ENCODE measurements at regions not wholly inside any gene's neighbourhood (a gene's known extent, or its start where the extent isn't known, plus 50 kb on each side); places are given as distances from the start of the nearest gene placed in this dataset.

GRCh38 chr2:144693179-144693578, 173.3 kb upstream of the ZEB2 start:
- no peak overlapping the region for H3K27ac Mint-ChIP-seq (ENCODE audit: low read depth, unreplicated experiment)
- intact Hi-C loops (cut with micrococcal nuclease): no loop called here
- H3K4me3 Mint-ChIP-seq (ENCODE audit: unreplicated experiment): no peak overlapping the region
- ChIA-PET POLR2A (interaction anchor here (1.0 kb wide), 2 partner anchors 38 to 68 kb away, joined by 3 to 5 read pairs; no protein-coding TSS in a partner anchor), CTCF (no interaction called here)
- DNase-seq (ENCODE audit: unreplicated experiment): no peak
- no peak for TF ChIP-seq CTCF (IDR thresholded peaks at IDR 0.05; ENCODE audit: unreplicated experiment)
- H3K9me3 Mint-ChIP-seq (ENCODE audit: unreplicated experiment): no peaks in the 10 kb centered on the region
- no peaks in the 10 kb centered on the region for H3K27me3 Mint-ChIP-seq (ENCODE audit: insufficient read depth, unreplicated experiment)
- BruUV-seq (replicated peaks): no TSS peak
- H3K36me3 Mint-ChIP-seq (ENCODE audit: insufficient read depth, unreplicated experiment): peaks cover 5% of the 10 kb centered on the region
- H3K4me1 Mint-ChIP-seq (ENCODE audit: insufficient read depth, unreplicated experiment): peaks cover 12% of the 10 kb centered on the region

- POLR2A ChIA-PET: no interaction called here
- H3K9me3 Mint-ChIP-seq (ENCODE audit: unreplicated experiment): no peaks in the 10 kb centered on the region
- BruUV-seq (replicated peaks): no TSS peak
- no peak overlapping the region for H3K27ac Mint-ChIP-seq (ENCODE audit: low read depth, unreplicated experiment)
- peaks cover 12% of the 10 kb centered on the region for H3K4me1 Mint-ChIP-seq (ENCODE audit: insufficient read depth, unreplicated experiment)
- H3K4me3 Mint-ChIP-seq (ENCODE audit: unreplicated experiment): no peak overlapping the region
- H3K36me3 Mint-ChIP-seq (ENCODE audit: insufficient read depth, unreplicated experiment): peaks cover 4% of the 10 kb centered on the region
- CTCF ChIA-PET: no interaction called here
- intact Hi-C loops (cut with micrococcal nuclease): no loop called here
- DNase-seq (ENCODE audit: unreplicated experiment): no peak
- H3K27me3 Mint-ChIP-seq (ENCODE audit: insufficient read depth, unreplicated experiment): no peaks in the 10 kb centered on the region
- TF ChIP-seq CTCF (IDR thresholded peaks at IDR 0.05; ENCODE audit: unreplicated experiment): no peak
These were observed 172.7 kb upstream of the ZEB2 start for GRCh38 chr2:144692661-144693060.

- Mint-ChIP-seq H3K36me3 (ENCODE audit: insufficient read depth, unreplicated experiment) (no peaks in the 10 kb centered on the region), H3K27me3 (ENCODE audit: insufficient read depth, unreplicated experiment) (no peaks in the 10 kb centered on the region), H3K9me3 (ENCODE audit: unreplicated experiment) (no peaks in the 10 kb centered on the region), H3K4me1 (ENCODE audit: insufficient read depth, unreplicated experiment) (peaks cover 22% of the 10 kb centered on the region), H3K27ac (ENCODE audit: low read depth, unreplicated experiment) (no peak overlapping the region), H3K4me3 (ENCODE audit: unreplicated experiment) (no peak overlapping the region)
- no TSS peak for BruUV-seq (replicated peaks)
- ChIA-PET POLR2A (interaction anchor here (1.2 to 1.3 kb wide), 2 partner anchors 13 to 15 kb away, joined by 3 to 6 read pairs; no protein-coding TSS in a partner anchor), CTCF (interaction anchor here (1.3 kb wide), 1 partner anchor 10 kb away, joined by 5 read pairs; no protein-coding TSS in a partner anchor)
- intact Hi-C loops (cut with micrococcal nuclease): no loop called here
- DNase-seq (ENCODE audit: unreplicated experiment): no peak
- TF ChIP-seq CTCF (IDR thresholded peaks at IDR 0.05; ENCODE audit: unreplicated experiment): no peak
These were observed 170.9 kb upstream of the ZEB2 start for GRCh38 chr2:144690771-144691170.

- no peaks in the 10 kb centered on the region for H3K9me3 Mint-ChIP-seq (ENCODE audit: unreplicated experiment)
- no peak overlapping the region for H3K4me3 Mint-ChIP-seq (ENCODE audit: unreplicated experiment)
- CTCF ChIA-PET: no interaction called here
- intact Hi-C loops (cut with micrococcal nuclease): no loop called here
- no peak overlapping the region for H3K27ac Mint-ChIP-seq (ENCODE audit: low read depth, unreplicated experiment)
- no TSS peak for BruUV-seq (replicated peaks)
- peaks cover 10% of the 10 kb centered on the region for H3K4me1 Mint-ChIP-seq (ENCODE audit: insufficient read depth, unreplicated experiment)
- no peaks in the 10 kb centered on the region for H3K27me3 Mint-ChIP-seq (ENCODE audit: insufficient read depth, unreplicated experiment)
- no peak for DNase-seq (ENCODE audit: unreplicated experiment)
- POLR2A ChIA-PET: interaction anchor here (1.8 kb wide), 1 partner anchor 27 kb away, joined by 5 read pairs; no protein-coding TSS in a partner anchor
- no peaks in the 10 kb centered on the region for H3K36me3 Mint-ChIP-seq (ENCODE audit: insufficient read depth, unreplicated experiment)
- no peak for TF ChIP-seq CTCF (IDR thresholded peaks at IDR 0.05; ENCODE audit: unreplicated experiment)
These were observed 166.7 kb upstream of the ZEB2 start for GRCh38 chr2:144686518-144687215.

All from MCF 10A (cell line).